Esophagus squamous epithelium (tissue), 5 donors: ENCODE measurements at regions not wholly inside any gene's neighbourhood (a gene's known extent, or its start where the extent isn't known, plus 50 kb on each side); places are given as distances from the start of the nearest gene placed in this dataset.

Experiments used
- DNase-seq: peaks from one replicate; lab custom pipeline; 2025; lab: John Stamatoyannopoulos, UW
- H3K27ac ChIP-seq, 4 donors: fragments of 200-600 bp; sonication (generic); one replicate each; pipeline ENCODE4 v1.5.1; 2016 to 2019; ENCODE audit warnings: mild to moderate bottlenecking in 1 of 4
- H3K27me3 ChIP-seq, 4 donors: fragments of 200-600 bp; sonication (generic); 1 replicate in 3 of 4; 2 replicates in 1 of 4; pipeline versions ENCODE4 v1.5.1 to v1.6.0; 2017 to 2021; ENCODE audit warnings: antibody characterized with exemption in 1 of 4
- H3K36me3 ChIP-seq, 3 donors: fragments of 200-600 bp; sonication (generic); one replicate each; pipeline ENCODE4 v1.5.1; 2016 to 2019
- H3K4me1 ChIP-seq, 3 donors: fragments of 200-600 bp; sonication (generic); one replicate each; pipeline ENCODE4 v1.5.1; 2017 to 2019
- H3K4me3 ChIP-seq, 4 donors: fragments of 200-600 bp; sonication (generic); 1 replicate in 3 of 4; 2 replicates in 1 of 4; pipeline ENCODE4 v1.5.1; 2016 to 2019; ENCODE audit warnings: mild to moderate bottlenecking in 2 of 4, moderate library complexity in 1 of 4
- H3K9me3 ChIP-seq, 3 donors: fragments of 200-600 bp; sonication (generic); one replicate each; pipeline ENCODE4 v1.5.1; 2016 to 2019
- POLR2A ChIP-seq, 4 donors: fragments of 450-650 bp; IDR thresholded peaks; one replicate each; pipeline ENCODE4 v1.6.1; 2017; ENCODE audit warnings: antibody characterized with exemption in 4 of 4, mild to moderate bottlenecking in 4 of 4, moderate library complexity in 3 of 4
- WGBS, 2 donors: methylation state at CpG; one replicate each; pipeline ENCODE4 v1.1.5; 2018; 5-methylcytosine and 5-hydroxymethylcytosine counted together
- intact Hi-C: fragments of 100-400 bp; cut with DNase I; formaldehyde crosslinking; loops from one replicate; pipeline ENCODE4 v1.15.0; 2022
- TF ChIP-seq, protein P1 (sequence below), 6 experiments: fragments of 450-650 bp in 4 of 6; fragments of 200-600 bp in 2 of 6; sonication (generic) in 2 of 6; IDR thresholded peaks; one replicate each; pipeline ENCODE4 v1.5.1; 2016 to 2019; ENCODE audit warnings: antibody characterized with exemption in 6 of 6, mild to moderate bottlenecking in 4 of 6, moderate library complexity in 4 of 6
- donor health status: DM: yes; HTN: yes; CAD: no.

DNA sequence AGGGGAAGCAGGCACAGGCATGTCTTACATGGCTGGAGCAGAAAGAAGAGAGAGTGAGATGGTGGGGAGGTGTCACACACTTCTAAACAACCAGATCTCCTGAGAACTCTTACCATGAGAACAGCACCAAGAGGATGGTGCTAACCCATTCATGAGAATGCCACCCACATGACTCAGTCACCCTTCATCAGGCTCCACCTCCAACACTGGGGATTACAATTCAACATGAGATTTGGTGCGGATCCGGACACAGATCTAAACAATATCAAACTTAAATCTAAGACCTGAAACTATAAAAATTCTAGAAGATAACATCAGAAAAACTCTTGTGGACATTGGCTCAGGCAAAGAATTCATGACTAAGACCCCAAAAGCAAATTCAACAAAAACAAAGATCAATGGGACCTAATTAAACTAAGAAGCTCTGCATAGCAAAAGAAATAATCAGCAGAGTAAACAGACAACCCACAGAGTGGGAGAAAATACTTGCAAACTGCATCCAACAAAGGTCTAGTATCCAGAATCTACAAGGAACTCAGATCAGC, 65.4 kb downstream of the SPATA31C2 start:
- no peak overlapping the region for H3K4me3 ChIP-seq
- no peak overlapping the region for H3K27ac ChIP-seq
- DNase-seq: no peak
- intact Hi-C loops: no loop called here
- no peak for TF ChIP-seq POLR2A (IDR thresholded peaks at IDR 0.05)
- TF ChIP-seq, protein P1, sequence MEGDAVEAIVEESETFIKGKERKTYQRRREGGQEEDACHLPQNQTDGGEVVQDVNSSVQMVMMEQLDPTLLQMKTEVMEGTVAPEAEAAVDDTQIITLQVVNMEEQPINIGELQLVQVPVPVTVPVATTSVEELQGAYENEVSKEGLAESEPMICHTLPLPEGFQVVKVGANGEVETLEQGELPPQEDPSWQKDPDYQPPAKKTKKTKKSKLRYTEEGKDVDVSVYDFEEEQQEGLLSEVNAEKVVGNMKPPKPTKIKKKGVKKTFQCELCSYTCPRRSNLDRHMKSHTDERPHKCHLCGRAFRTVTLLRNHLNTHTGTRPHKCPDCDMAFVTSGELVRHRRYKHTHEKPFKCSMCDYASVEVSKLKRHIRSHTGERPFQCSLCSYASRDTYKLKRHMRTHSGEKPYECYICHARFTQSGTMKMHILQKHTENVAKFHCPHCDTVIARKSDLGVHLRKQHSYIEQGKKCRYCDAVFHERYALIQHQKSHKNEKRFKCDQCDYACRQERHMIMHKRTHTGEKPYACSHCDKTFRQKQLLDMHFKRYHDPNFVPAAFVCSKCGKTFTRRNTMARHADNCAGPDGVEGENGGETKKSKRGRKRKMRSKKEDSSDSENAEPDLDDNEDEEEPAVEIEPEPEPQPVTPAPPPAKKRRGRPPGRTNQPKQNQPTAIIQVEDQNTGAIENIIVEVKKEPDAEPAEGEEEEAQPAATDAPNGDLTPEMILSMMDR (IDR thresholded peaks at IDR 0.05): no peak
- peaks cover 0 to 47% (median 0%) of the 10 kb centered on the region in 4 donors for H3K27me3 ChIP-seq
- H3K36me3 ChIP-seq: no peaks in the 10 kb centered on the region
- 88 to 95% methylated on average over 2 of the region's 2 CpGs for WGBS, 2 donors
- H3K9me3 ChIP-seq: no peaks in the 10 kb centered on the region
- peaks cover 6 to 18% (median 14%) of the 10 kb centered on the region in 3 donors for H3K4me1 ChIP-seq

DNA sequence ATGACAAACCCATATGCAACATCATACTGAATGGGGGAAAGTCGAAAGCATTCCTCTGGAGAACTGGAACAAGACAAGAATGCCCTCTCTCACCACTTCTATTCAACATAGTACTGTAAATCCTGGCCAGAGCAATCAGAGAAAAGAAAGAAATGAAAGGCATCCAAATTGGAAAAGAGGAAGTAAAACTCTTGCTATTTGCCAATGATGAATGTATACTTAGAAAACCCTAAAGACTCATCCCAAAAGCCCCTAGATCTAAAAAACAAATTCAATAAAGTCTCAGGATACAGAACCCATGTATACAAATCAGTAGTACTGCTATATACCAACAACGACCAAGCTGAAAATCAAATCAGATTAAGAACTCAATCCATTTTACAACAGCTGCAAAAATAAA, 66.9 kb downstream of the SPATA31C2 start:
- DNase-seq: no peak
- peaks cover 0 to 33% (median 0%) of the 10 kb centered on the region in 4 donors for H3K27me3 ChIP-seq
- intact Hi-C loops: no loop called here
- no peaks in the 10 kb centered on the region for H3K9me3 ChIP-seq
- TF ChIP-seq, protein P1 (IDR thresholded peaks at IDR 0.05): no peak
- TF ChIP-seq POLR2A (IDR thresholded peaks at IDR 0.05): no peak
- no peaks in the 10 kb centered on the region for H3K36me3 ChIP-seq
- 60 to 61% methylated on average over 2 of the region's 2 CpGs for WGBS, 2 donors
- H3K4me3 ChIP-seq: no peak overlapping the region
- H3K27ac ChIP-seq: no peak overlapping the region
- peaks cover 6 to 8% (median 6%) of the 10 kb centered on the region in 3 donors for H3K4me1 ChIP-seq

- no peak for DNase-seq
- WGBS, 2 donors: 63 to 73% methylated on average over 3 of the region's 3 CpGs
- TF ChIP-seq, protein P1 (IDR thresholded peaks at IDR 0.05): no peak
- TF ChIP-seq POLR2A (IDR thresholded peaks at IDR 0.05): no peak
- H3K27ac ChIP-seq: no peak overlapping the region
- peaks cover 0 to 6% (median 0%) of the 10 kb centered on the region in 4 donors for H3K27me3 ChIP-seq
- H3K9me3 ChIP-seq: no peaks in the 10 kb centered on the region
- H3K36me3 ChIP-seq: no peaks in the 10 kb centered on the region
- no peaks in the 10 kb centered on the region for H3K4me1 ChIP-seq
- no peak overlapping the region for H3K4me3 ChIP-seq
- intact Hi-C loops: no loop called here
These were observed 72.7 kb downstream of the SPATA31C2 start for GRCh38 chr9:88065619-88066018.

DNA sequence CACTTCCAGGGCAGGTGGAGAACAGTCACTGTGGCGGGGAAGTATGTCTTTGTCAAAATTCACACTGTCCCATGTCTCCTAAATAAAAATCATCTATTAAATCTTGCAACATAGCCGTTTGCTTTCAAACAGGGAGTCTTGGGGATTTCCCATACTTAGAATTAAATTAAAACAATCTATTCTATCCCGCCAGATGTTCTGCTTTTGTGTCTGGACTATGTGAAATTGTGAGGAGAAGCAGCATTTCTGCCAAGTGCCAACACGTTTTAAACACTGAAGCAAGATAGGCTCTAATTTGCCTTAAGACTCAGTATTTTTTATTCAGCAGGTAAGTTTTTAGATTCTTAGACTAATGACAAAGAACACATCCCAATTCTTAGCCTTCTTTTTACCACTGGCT, 73.7 kb downstream of the SPATA31C2 start:
- no peak for TF ChIP-seq POLR2A (IDR thresholded peaks at IDR 0.05)
- TF ChIP-seq, protein P1 (IDR thresholded peaks at IDR 0.05): no peak
- 26 to 45% methylated on average over 4 of the region's 4 CpGs for WGBS, 2 donors
- no peaks in the 10 kb centered on the region for H3K27me3 ChIP-seq
- intact Hi-C loops: no loop called here
- no peaks in the 10 kb centered on the region for H3K36me3 ChIP-seq
- no peak for DNase-seq
- H3K4me1 ChIP-seq: no peaks in the 10 kb centered on the region
- H3K9me3 ChIP-seq: no peaks in the 10 kb centered on the region
- H3K27ac ChIP-seq: no peak overlapping the region
- H3K4me3 ChIP-seq: no peak overlapping the region

DNA sequence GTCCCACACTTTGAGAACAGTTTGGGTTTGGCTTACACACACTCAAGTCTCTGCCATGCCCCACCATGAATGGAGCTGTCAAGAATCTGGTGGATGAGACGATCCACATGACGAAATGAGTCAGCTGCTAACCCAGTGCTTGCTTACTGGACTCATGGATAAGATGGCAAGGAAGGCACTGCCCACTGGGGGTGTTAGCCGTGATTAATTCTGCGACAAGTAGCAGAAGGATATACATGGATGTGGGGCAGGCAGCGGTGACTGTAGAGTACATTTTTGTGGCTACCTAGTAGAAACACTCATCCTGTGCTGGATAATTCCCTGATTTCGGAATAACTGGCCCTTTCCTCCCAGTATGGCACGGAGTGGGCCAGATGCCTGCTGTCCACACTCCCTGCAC, 77.5 kb downstream of the SPATA31C2 start:
- H3K27me3 ChIP-seq: no peaks in the 10 kb centered on the region
- no peak for TF ChIP-seq POLR2A (IDR thresholded peaks at IDR 0.05)
- TF ChIP-seq, protein P1 (IDR thresholded peaks at IDR 0.05): no peak
- no peaks in the 10 kb centered on the region for H3K9me3 ChIP-seq
- no peak overlapping the region for H3K4me3 ChIP-seq
- intact Hi-C loops: no loop called here
- H3K36me3 ChIP-seq: no peaks in the 10 kb centered on the region
- no peak overlapping the region for H3K27ac ChIP-seq
- H3K4me1 ChIP-seq: no peaks in the 10 kb centered on the region
- 86 to 97% methylated on average over 3 to 5 of the region's 7 CpGs for WGBS, 2 donors
- no peak for DNase-seq
